Smooth muscle cell (in vitro differentiated cells): ENCODE measurements at regions not wholly inside any gene's neighbourhood (a gene's known extent, or its start where the extent isn't known, plus 50 kb on each side); places are given as distances from the start of the nearest gene placed in this dataset.

Source experiments
- DNase-seq: peaks from one replicate; lab custom pipeline; 2025; ENCODE audit not compliant: unreplicated experiment; lab: John Stamatoyannopoulos, UW
- H2AFZ ChIP-seq: fragments of 200-600 bp; sonication (generic); 2 replicates; pipeline ENCODE4 v1.6.0; 2016; ENCODE audit warnings: antibody characterized with exemption, low read depth, mild to moderate bottlenecking
- H3F3A ChIP-seq: fragments of 200-600 bp; sonication (generic); 2 replicates; pipeline ENCODE4 v1.6.0; 2017; ENCODE audit warnings: antibody characterized with exemption, low read depth
- H3K27ac ChIP-seq: fragments of 200-600 bp; sonication (generic); 2 replicates; pipeline ENCODE4 v1.5.1; 2016; ENCODE audit warnings: low read depth, mild to moderate bottlenecking
- H3K27me3 ChIP-seq: fragments of 200-600 bp; sonication (generic); 2 replicates; pipeline ENCODE4 v1.6.1; 2016; ENCODE audit warnings: low read depth, mild to moderate bottlenecking
- H3K36me3 ChIP-seq: fragments of 200-600 bp; sonication (generic); 2 replicates; pipeline ENCODE4 v1.5.1; 2016; ENCODE audit warnings: low read depth
- H3K4me1 ChIP-seq: fragments of 200-600 bp; sonication (generic); 2 replicates; pipeline ENCODE4 v1.5.1; 2016; ENCODE audit warnings: low read depth
- H3K4me2 ChIP-seq: fragments of 200-600 bp; sonication (generic); 2 replicates; pipeline ENCODE4 v1.6.0; 2016; ENCODE audit warnings: mild to moderate bottlenecking
- H3K4me3 ChIP-seq: fragments of 200-600 bp; sonication (generic); 2 replicates; pipeline ENCODE4 v1.5.1; 2016; ENCODE audit warnings: mild to moderate bottlenecking
- H3K79me2 ChIP-seq: fragments of 200-600 bp; sonication (generic); 2 replicates; pipeline ENCODE4 v1.6.0; 2016; ENCODE audit warnings: low read depth, mild to moderate bottlenecking
- H3K9ac ChIP-seq: fragments of 200-600 bp; sonication (generic); 2 replicates; pipeline ENCODE4 v1.6.0; 2016; ENCODE audit warnings: low read depth
- H3K9me3 ChIP-seq: fragments of 200-600 bp; sonication (generic); replicated peaks from 2 replicates; pipeline ENCODE4 v1.5.1; 2016; ENCODE audit warnings: low read depth
- H4K20me1 ChIP-seq: fragments of 200-600 bp; sonication (generic); 2 replicates; pipeline ENCODE4 v1.6.0; 2016; ENCODE audit warnings: low read depth
- CTCF ChIP-seq: fragments of 200-600 bp; sonication (generic); IDR thresholded peaks from 2 replicates; pipeline ENCODE4 v1.5.1; 2017; ENCODE audit warnings: borderline replicate concordance, mild to moderate bottlenecking, antibody characterized with exemption; ENCODE audit not compliant: insufficient read depth, poor library complexity, severe bottlenecking
- WGBS: methylation state at CpG from one replicate; pipeline ENCODE4 v1.1.7; 2016; ENCODE audit warnings: low lambda C conversion rate; 5-methylcytosine and 5-hydroxymethylcytosine counted together

GRCh38 chr5:98205691-98206461 is 567.6 kb upstream of the RGMB start:
- Histone ChIP-seq H3K36me3 (no peaks in the 10 kb centered on the region), H3K27ac (no peak overlapping the region), H3K9ac (no peak overlapping the region), H3K4me3 (no peak overlapping the region), H3K9me3 (no peaks in the 10 kb centered on the region), H3K4me1 (no peaks in the 10 kb centered on the region), H2AFZ (no peak overlapping the region), H3F3A (no peaks in the 10 kb centered on the region), H3K79me2 (no peaks in the 10 kb centered on the region), H3K4me2 (no peak overlapping the region), H4K20me1 (no peaks in the 10 kb centered on the region), H3K27me3 (no peaks in the 10 kb centered on the region)
- DNase-seq: no peak
- no peak for TF ChIP-seq CTCF
- WGBS: 96% methylated on average over 2 of the region's 2 CpGs

- H3K27me3 ChIP-seq: no peaks in the 10 kb centered on the region
- 42% methylated on average over 2 of the region's 2 CpGs for WGBS
- H3K9me3 ChIP-seq: no peaks in the 10 kb centered on the region
- H2AFZ ChIP-seq: no peak overlapping the region
- no peaks in the 10 kb centered on the region for H3K79me2 ChIP-seq
- H3K36me3 ChIP-seq: no peaks in the 10 kb centered on the region
- no peak overlapping the region for H3K4me2 ChIP-seq
- no peak for TF ChIP-seq CTCF
- H3K4me1 ChIP-seq: no peaks in the 10 kb centered on the region
- DNase-seq: no peak
- no peaks in the 10 kb centered on the region for H4K20me1 ChIP-seq
- H3F3A ChIP-seq: no peaks in the 10 kb centered on the region
- no peak overlapping the region for H3K27ac ChIP-seq
- H3K9ac ChIP-seq: no peak overlapping the region
- H3K4me3 ChIP-seq: no peak overlapping the region
Measured at GRCh38 chr5:98206566-98206965, 566.9 kb upstream of the RGMB start.

- no peaks in the 10 kb centered on the region for H3K36me3 ChIP-seq
Measured at GRCh38 chr5:98209418-98209817, 564.0 kb upstream of the RGMB start.

More at GRCh38 chr5:98209418-98209817, 564.0 kb upstream of the RGMB start:
- no peaks in the 10 kb centered on the region for H4K20me1 ChIP-seq
- H3K27ac ChIP-seq: no peak overlapping the region
- H3K4me3 ChIP-seq: no peak overlapping the region
- no peak overlapping the region for H2AFZ ChIP-seq
- H3F3A ChIP-seq: no peaks in the 10 kb centered on the region
- no peak for TF ChIP-seq CTCF
- no peak overlapping the region for H3K4me2 ChIP-seq
- no peaks in the 10 kb centered on the region for H3K27me3 ChIP-seq
- no peak for DNase-seq
- no peaks in the 10 kb centered on the region for H3K9me3 ChIP-seq
- H3K4me1 ChIP-seq: no peaks in the 10 kb centered on the region
- H3K9ac ChIP-seq: no peak overlapping the region
- H3K79me2 ChIP-seq: no peaks in the 10 kb centered on the region
